ENCODE measurements at regions not wholly inside any gene's neighbourhood (a gene's known extent, or its start where the extent isn't known, plus 50 kb on each side); places are given as distances from the start of the nearest gene placed in this dataset.
"Not testable (repeated sequence)": the region's sequence is repeated elsewhere in the genome, so short reads cannot be mapped to it uniquely, and the experiment has no call there.

DNA sequence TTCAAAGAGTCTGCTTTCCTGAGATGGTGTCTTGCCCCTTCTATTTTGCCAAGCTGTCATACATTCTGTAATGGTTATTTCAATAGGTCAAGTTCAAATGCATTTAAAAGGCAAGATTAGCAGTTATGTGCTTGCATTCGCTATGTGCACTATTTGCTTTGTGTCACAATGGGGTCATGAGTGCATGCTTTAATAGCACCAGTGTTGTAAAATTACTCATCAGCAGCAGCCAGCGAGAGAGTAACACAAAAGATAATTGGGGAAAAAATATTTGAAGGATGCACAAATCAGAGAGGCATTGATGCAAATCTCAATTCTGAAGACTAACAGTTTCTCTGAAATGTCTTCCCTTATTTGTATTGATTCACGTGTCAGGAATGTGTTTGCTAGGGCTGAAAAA, 180.7 kb upstream of the FOLH1 start:
- TF ChIP-seq, protein P1, sequence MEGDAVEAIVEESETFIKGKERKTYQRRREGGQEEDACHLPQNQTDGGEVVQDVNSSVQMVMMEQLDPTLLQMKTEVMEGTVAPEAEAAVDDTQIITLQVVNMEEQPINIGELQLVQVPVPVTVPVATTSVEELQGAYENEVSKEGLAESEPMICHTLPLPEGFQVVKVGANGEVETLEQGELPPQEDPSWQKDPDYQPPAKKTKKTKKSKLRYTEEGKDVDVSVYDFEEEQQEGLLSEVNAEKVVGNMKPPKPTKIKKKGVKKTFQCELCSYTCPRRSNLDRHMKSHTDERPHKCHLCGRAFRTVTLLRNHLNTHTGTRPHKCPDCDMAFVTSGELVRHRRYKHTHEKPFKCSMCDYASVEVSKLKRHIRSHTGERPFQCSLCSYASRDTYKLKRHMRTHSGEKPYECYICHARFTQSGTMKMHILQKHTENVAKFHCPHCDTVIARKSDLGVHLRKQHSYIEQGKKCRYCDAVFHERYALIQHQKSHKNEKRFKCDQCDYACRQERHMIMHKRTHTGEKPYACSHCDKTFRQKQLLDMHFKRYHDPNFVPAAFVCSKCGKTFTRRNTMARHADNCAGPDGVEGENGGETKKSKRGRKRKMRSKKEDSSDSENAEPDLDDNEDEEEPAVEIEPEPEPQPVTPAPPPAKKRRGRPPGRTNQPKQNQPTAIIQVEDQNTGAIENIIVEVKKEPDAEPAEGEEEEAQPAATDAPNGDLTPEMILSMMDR (IDR thresholded peaks at IDR 0.05), result not testable (repeated sequence)
- TF ChIP-seq POLR2A (IDR thresholded peaks at IDR 0.05), result not testable (repeated sequence)

All from esophagus squamous epithelium (tissue), 4 donors.